CD14-positive monocyte (primary cell): ENCODE measurements at regions not wholly inside any gene's neighbourhood (a gene's known extent, or its start where the extent isn't known, plus 50 kb on each side); places are given as distances from the start of the nearest gene placed in this dataset.

ENCODE experiments used
- DNase-seq, 3 donors: peaks; one replicate each; pipeline ENCODE4 v3.0.0-alpha.2; 2011 to 2022
- H2AFZ ChIP-seq: 2 replicates; pipeline ENCODE4 v1.6.0; 2012; ENCODE audit warnings: mild to moderate bottlenecking, low read depth, low read length, inconsistent platforms; ENCODE audit not compliant: insufficient read depth, poor library complexity, severe bottlenecking
- H3K27ac ChIP-seq, 2 donors: 1 replicate in 1 of 2; 2 replicates in 1 of 2; pipeline ENCODE4 v1.5.1; 2012 to 2013; ENCODE audit warnings: low read length in 2 of 2, control low read depth in 1 of 2, inconsistent platforms in 1 of 2, low read depth in 1 of 2, mild to moderate bottlenecking in 1 of 2
- H3K27me3 ChIP-seq, 2 donors: one replicate each; pipeline versions ENCODE4 v1.6.0 to v1.6.1; 2011 to 2013; ENCODE audit warnings: low read length in 2 of 2; ENCODE audit not compliant: control insufficient read depth in 2 of 2, insufficient read depth in 2 of 2
- H3K36me3 ChIP-seq, 2 donors: replicated peaks in 1 of 2; 1 replicate in 1 of 2; 2 replicates in 1 of 2; pipeline versions ENCODE4 v1.5.1 to v1.6.1; 2012 to 2013; ENCODE audit warnings: low read length in 2 of 2, control low read depth in 1 of 2, inconsistent platforms in 1 of 2, mild to moderate bottlenecking in 1 of 2; ENCODE audit not compliant: insufficient read depth in 2 of 2, control insufficient read depth in 1 of 2
- H3K4me1 ChIP-seq, 2 donors: 1 replicate in 1 of 2; 2 replicates in 1 of 2; pipeline versions ENCODE4 v1.5.1 to v1.6.1; 2012 to 2013; ENCODE audit warnings: low read length in 2 of 2, control low read depth in 1 of 2, inconsistent platforms in 1 of 2, mild to moderate bottlenecking in 1 of 2, moderate library complexity in 1 of 2; ENCODE audit not compliant: insufficient read depth in 2 of 2, control insufficient read depth in 1 of 2
- H3K4me2 ChIP-seq: replicated peaks from 2 replicates; pipeline ENCODE3; 2012; ENCODE audit warnings: low read length, moderate library complexity, mild to moderate bottlenecking; ENCODE audit not compliant: poor library complexity, severe bottlenecking; ENCODE audit errors: extremely low read depth
- H3K4me3 ChIP-seq, 3 experiments: fragments of 200-600 bp in 1 of 3; sonication (generic) in 1 of 3; replicated peaks in 1 of 3; 1 replicate in 2 of 3; 2 replicates in 1 of 3; pipeline ENCODE4 v1.5.1; 2011 to 2013; ENCODE audit warnings: low read length in 3 of 3, mild to moderate bottlenecking in 3 of 3, control low read depth in 2 of 3, low read depth in 2 of 3, inconsistent platforms in 1 of 3, moderate library complexity in 1 of 3
- H3K79me2 ChIP-seq: 2 replicates; pipeline ENCODE4 v1.6.0; 2012; ENCODE audit warnings: mild to moderate bottlenecking, control low read depth, inconsistent platforms, low read length, moderate library complexity; ENCODE audit not compliant: insufficient read depth
- H3K9ac ChIP-seq: 2 replicates; pipeline ENCODE4 v1.6.0; 2017; ENCODE audit warnings: low read length, mild to moderate bottlenecking; ENCODE audit not compliant: insufficient read depth, poor library complexity, severe bottlenecking
- H3K9me3 ChIP-seq, 2 donors: replicated peaks in 1 of 2; 1 replicate in 1 of 2; 2 replicates in 1 of 2; pipeline versions ENCODE4 v1.5.1 to v1.6.1; 2012 to 2013; ENCODE audit warnings: low read length in 2 of 2, control low read depth in 1 of 2; ENCODE audit not compliant: control insufficient read depth in 1 of 2, insufficient read depth in 1 of 2
- H4K20me1 ChIP-seq: 2 replicates; pipeline ENCODE4 v1.6.0; 2012; ENCODE audit warnings: mild to moderate bottlenecking, low read length, control low read depth, moderate library complexity; ENCODE audit not compliant: insufficient read depth
- H3K27ac Mint-ChIP-seq, 7 donors: one replicate each; pipeline ENCODE4 v1.8.0; 2020; ENCODE audit warnings: mild to moderate bottlenecking in 7 of 7, mixed read lengths in 7 of 7, moderate library complexity in 6 of 7, inconsistent platforms in 2 of 7
- H3K27me3 Mint-ChIP-seq, 3 donors: one replicate each; pipeline ENCODE4 v1.8.0; 2021 to 2022; ENCODE audit warnings: low read depth in 3 of 3, mild to moderate bottlenecking in 3 of 3, mixed read lengths in 3 of 3, moderate library complexity in 3 of 3, inconsistent platforms in 1 of 3
- H3K36me3 Mint-ChIP-seq, 2 donors: one replicate each; pipeline ENCODE4 v1.8.0; 2020; ENCODE audit warnings: mixed read lengths in 2 of 2, inconsistent platforms in 1 of 2, mild to moderate bottlenecking in 1 of 2
- H3K4me1 Mint-ChIP-seq: one replicate; pipeline ENCODE4 v1.8.0; 2020; ENCODE audit warnings: mild to moderate bottlenecking, mixed read lengths
- H3K4me3 Mint-ChIP-seq, 2 donors: one replicate each; pipeline ENCODE4 v1.8.0; 2020; ENCODE audit warnings: mild to moderate bottlenecking in 2 of 2, mixed read lengths in 2 of 2, moderate library complexity in 1 of 2
- H3K9me3 Mint-ChIP-seq, 7 donors: one replicate each; pipeline ENCODE4 v1.8.0; 2020 to 2022; ENCODE audit warnings: mixed read lengths in 7 of 7, mild to moderate bottlenecking in 6 of 7, moderate library complexity in 6 of 7, inconsistent platforms in 2 of 7
- CTCF ChIP-seq: fragments of 200-600 bp; IDR thresholded peaks from one replicate; pipeline ENCODE4 v1.8.0; 2022; ENCODE audit warnings: antibody characterized with exemption, mild to moderate bottlenecking
- whole genome bisulfite sequencing: methylation state at CpG from one replicate; pipeline ENCODE4 v1.1.5; 2013; ENCODE audit warnings: missing lambda C conversion rate; ENCODE audit not compliant: insufficient coverage; 5-methylcytosine and 5-hydroxymethylcytosine counted together
- intact Hi-C, 2 donors: fragments of 100-400 bp; cut with micrococcal nuclease; formaldehyde crosslinking; loops; one replicate each; pipeline versions ENCODE4 v1.15.0 to v1.15.1; 2023

- no peak overlapping the region for H2AFZ ChIP-seq
- H3K4me2 ChIP-seq = no peak overlapping the region
- H3K79me2 ChIP-seq = no peaks in the 10 kb centered on the region
- no peak for TF ChIP-seq CTCF
- H3K4me1 Mint-ChIP-seq = no peaks in the 10 kb centered on the region
- no peaks in the 10 kb centered on the region for H3K36me3 ChIP-seq
- no peaks in the 10 kb centered on the region for H3K27me3 ChIP-seq
- no peaks in the 10 kb centered on the region for H3K9me3 ChIP-seq
- no peak overlapping the region for H3K4me3 Mint-ChIP-seq
- 67% methylated on average over 1 of the region's 4 CpGs for WGBS
- H3K36me3 Mint-ChIP-seq = no peaks in the 10 kb centered on the region
- no peak for DNase-seq
- no peaks in the 10 kb centered on the region for H3K4me1 ChIP-seq
- no peaks in the 10 kb centered on the region for H4K20me1 ChIP-seq
- H3K9ac ChIP-seq = no peak overlapping the region
- no peak overlapping the region for H3K4me3 ChIP-seq
- H3K27ac ChIP-seq = no peak overlapping the region
- peak overlapping the region in 1 of 7 donors; percentile 71 for H3K27ac Mint-ChIP-seq
- H3K9me3 Mint-ChIP-seq = peaks cover 0 to 4% (median 2%) of the 10 kb centered on the region in 7 donors
- intact Hi-C loops = no loop called here
- H3K27me3 Mint-ChIP-seq = no peaks in the 10 kb centered on the region
These were observed 906.0 kb upstream of the CHAC2 start for GRCh38 chr2:52861596-52861995.

DNA sequence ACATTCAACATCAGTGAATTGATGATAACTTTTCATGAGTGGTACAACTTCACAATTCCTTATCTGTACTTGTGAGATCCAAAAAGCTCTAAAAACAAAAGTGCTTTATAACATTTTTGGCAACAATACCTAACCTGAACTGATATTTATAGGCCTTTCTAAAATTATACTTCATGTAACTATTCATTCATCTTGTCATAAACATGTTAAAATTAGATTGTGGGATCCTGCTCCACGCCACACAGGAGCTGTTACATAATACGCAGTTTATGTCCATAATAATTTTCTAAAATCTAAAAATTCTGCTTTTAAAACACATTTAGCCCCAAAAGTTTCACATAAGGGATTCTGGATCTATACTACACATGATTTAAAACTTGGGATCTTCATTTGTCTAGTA lies 908.5 kb upstream of the CHAC2 start:
- Mint-ChIP-seq H3K4me3 (no peak overlapping the region), H3K36me3 (no peaks in the 10 kb centered on the region), H3K9me3 (peaks cover 0 to 9% (median 4%) of the 10 kb centered on the region in 7 donors), H3K27me3 (no peaks in the 10 kb centered on the region), H3K27ac (no peak overlapping the region), H3K4me1 (no peaks in the 10 kb centered on the region)
- no peak overlapping the region for H3K27ac ChIP-seq
- no peak overlapping the region for H3K4me3 ChIP-seq
- no peaks in the 10 kb centered on the region for H3K4me1 ChIP-seq
- no peak overlapping the region for H3K9ac ChIP-seq
- H3K4me2 ChIP-seq = no peak overlapping the region
- no peaks in the 10 kb centered on the region for H3K79me2 ChIP-seq
- no peak for TF ChIP-seq CTCF
- no CpG with 5 or more reads among the region's 2 CpGs for WGBS
- no peaks in the 10 kb centered on the region for H3K27me3 ChIP-seq
- intact Hi-C loops = no loop called here
- H2AFZ ChIP-seq = no peak overlapping the region
- no peak for DNase-seq
- peaks cover 4% of the 10 kb centered on the region in 2 donors for H3K9me3 ChIP-seq
- H4K20me1 ChIP-seq = no peaks in the 10 kb centered on the region
- no peaks in the 10 kb centered on the region for H3K36me3 ChIP-seq
